Spinal cord (tissue), 9 donors: ENCODE measurements at regions not wholly inside any gene's neighbourhood (a gene's known extent, or its start where the extent isn't known, plus 50 kb on each side); places are given as distances from the start of the nearest gene placed in this dataset.
"Not testable (repeated sequence)": the region's sequence is repeated elsewhere in the genome, so short reads cannot be mapped to it uniquely, and the experiment has no call there.

Experiments used
- DNase-seq, 6 donors: peaks; one replicate each; pipeline versions ENCODE4 v3.0.0 to v3.0.0-alpha.2; 2013 to 2015; ENCODE audit warnings: low spot score in 6 of 6, low read depth in 4 of 6
- H3K27ac ChIP-seq: one replicate; pipeline ENCODE4 v1.5.1; 2013; ENCODE audit warnings: low read depth, low read length, control low read depth
- H3K27me3 ChIP-seq: one replicate; pipeline ENCODE4 v1.6.1; 2013; ENCODE audit warnings: low read length; ENCODE audit not compliant: control insufficient read depth, insufficient read depth
- H3K36me3 ChIP-seq: one replicate; pipeline ENCODE4 v1.6.1; 2013; ENCODE audit warnings: low read length; ENCODE audit not compliant: control insufficient read depth, insufficient read depth
- H3K4me1 ChIP-seq: one replicate; pipeline ENCODE4 v1.6.1; 2013; ENCODE audit warnings: low read length; ENCODE audit not compliant: control insufficient read depth, insufficient read depth
- H3K4me3 ChIP-seq: one replicate; pipeline ENCODE4 v1.5.1; 2013; ENCODE audit warnings: low read depth, low read length, control low read depth
- H3K9me3 ChIP-seq: one replicate; pipeline ENCODE4 v1.6.1; 2013; ENCODE audit warnings: low read length; ENCODE audit not compliant: control insufficient read depth, insufficient read depth
- WGBS: methylation state at CpG from one replicate; pipeline ENCODE4 v1.1.5; 2013; ENCODE audit warnings: missing lambda C conversion rate; ENCODE audit not compliant: insufficient coverage; 5-methylcytosine and 5-hydroxymethylcytosine counted together
- donor health status: healthy.

DNA sequence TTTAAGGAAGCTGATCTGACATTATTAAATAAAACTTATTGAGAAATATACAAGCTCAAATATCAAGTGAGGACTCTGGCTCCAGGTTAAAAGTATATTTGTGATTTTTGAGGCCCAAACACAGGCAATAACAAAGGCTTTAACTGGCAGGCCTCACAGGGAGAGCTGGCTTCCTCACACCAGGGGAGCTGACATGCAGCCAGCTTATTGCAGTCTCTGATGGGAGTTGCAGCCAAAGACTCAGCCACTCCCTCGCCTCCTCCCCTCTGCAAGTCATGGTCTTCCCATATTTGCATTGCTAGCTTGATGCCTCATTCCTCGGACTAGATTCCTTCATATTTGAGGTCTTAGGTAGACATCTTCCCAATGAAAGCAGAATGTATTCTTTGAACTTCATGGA lies 647.1 kb upstream of the SLITRK6 start:
- 40% methylated on average over 1 of the region's 2 CpGs for WGBS
- peak in 2 of 6 donors; percentile 28 to 65 for DNase-seq
- no peak overlapping the region for H3K27ac ChIP-seq
- no peak overlapping the region for H3K4me3 ChIP-seq
- no peaks in the 10 kb centered on the region for H3K27me3 ChIP-seq
- H3K36me3 ChIP-seq = no peaks in the 10 kb centered on the region
- no peaks in the 10 kb centered on the region for H3K4me1 ChIP-seq
- no peaks in the 10 kb centered on the region for H3K9me3 ChIP-seq

DNA sequence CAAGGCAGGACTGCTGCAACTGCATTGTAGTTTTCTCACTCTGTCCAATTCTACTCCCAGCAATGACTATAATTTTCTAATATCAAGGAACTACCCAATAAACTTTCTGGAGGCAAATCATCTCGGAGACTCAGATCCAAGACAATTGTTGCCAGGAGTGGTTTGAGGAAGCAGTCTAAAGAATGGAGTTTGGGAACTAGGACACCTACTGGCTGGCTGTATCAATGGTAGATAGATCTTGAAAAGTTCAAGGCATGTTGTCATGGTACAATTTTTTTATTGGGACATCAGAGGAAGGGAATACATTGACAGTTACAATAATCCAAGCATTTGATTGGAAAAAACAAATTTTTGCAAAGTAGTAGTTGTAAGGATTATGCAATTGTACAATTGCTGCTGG lies 648.3 kb upstream of the SLITRK6 start:
- Histone ChIP-seq H3K9me3 (no peaks in the 10 kb centered on the region), H3K27ac (no peak overlapping the region), H3K4me3 (no peak overlapping the region), H3K4me1 (no peaks in the 10 kb centered on the region), H3K27me3 (no peaks in the 10 kb centered on the region), H3K36me3 (no peaks in the 10 kb centered on the region)
- DNase-seq = no peak
- no CpG with 5 or more reads among the region's 1 CpG for WGBS

DNA sequence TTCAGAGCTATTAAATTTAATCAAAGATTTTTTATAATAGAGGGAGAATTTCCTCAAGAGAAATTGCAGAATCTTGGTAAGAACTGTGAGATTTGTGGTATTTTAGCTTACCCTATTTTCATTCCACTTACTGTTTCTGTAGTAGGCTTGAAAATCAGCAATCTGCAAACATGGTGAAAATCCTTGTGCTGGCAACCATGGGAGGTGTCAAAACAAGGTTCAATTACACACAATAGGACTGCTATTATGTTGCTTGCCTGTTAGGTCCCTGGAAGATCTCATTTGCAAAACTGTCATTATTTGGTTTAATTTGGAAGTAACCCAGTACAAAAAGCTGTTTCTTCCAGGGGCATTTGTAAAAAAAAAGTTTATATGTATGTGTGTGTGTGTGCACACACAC lies 662.8 kb upstream of the SLITRK6 start:
- Histone ChIP-seq H3K9me3 (no peaks in the 10 kb centered on the region), H3K4me3 (no peak overlapping the region), H3K27me3 (no peaks in the 10 kb centered on the region), H3K36me3 (no peaks in the 10 kb centered on the region), H3K27ac (no peak overlapping the region), H3K4me1 (no peaks in the 10 kb centered on the region)
- DNase-seq = peak in 1 of 6 donors; percentile 66

- H3K4me1 ChIP-seq = no peaks in the 10 kb centered on the region
- no peak overlapping the region for H3K27ac ChIP-seq
- WGBS = 60% methylated on average over 1 of the region's 3 CpGs
- no peaks in the 10 kb centered on the region for H3K36me3 ChIP-seq
- no peaks in the 10 kb centered on the region for H3K9me3 ChIP-seq
- no peaks in the 10 kb centered on the region for H3K27me3 ChIP-seq
- no peak overlapping the region for H3K4me3 ChIP-seq
- DNase-seq = peak in 1 of 6 donors; percentile 8
Observed at GRCh38 chr13:86464193-86464592, 665.0 kb upstream of the SLITRK6 start.

DNA sequence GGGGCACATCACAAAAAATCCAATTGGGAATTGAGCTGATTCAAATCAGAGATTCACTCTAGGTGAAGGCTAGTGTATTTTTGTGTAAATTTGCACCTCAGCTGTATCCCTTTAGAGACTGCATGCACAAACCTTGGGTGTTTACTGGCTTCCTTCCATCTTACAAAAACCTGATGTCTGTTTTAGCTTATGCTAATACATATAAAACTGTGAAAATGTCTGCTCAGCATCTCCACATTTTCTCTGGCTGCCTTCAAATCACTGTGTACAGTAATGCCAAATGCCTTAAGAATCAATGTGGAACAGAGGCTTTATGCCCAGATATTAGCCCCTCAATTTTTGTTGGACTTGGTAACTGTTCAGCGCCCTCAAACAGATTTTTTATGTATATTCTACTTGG lies 675.8 kb upstream of the SLITRK6 start:
- Histone ChIP-seq H3K4me3 (no peak overlapping the region), H3K27me3 (no peaks in the 10 kb centered on the region), H3K9me3 (no peaks in the 10 kb centered on the region), H3K36me3 (no peaks in the 10 kb centered on the region), H3K27ac (no peak overlapping the region), H3K4me1 (no peaks in the 10 kb centered on the region)
- WGBS = no CpG with 5 or more reads among the region's 1 CpG
- peak in 1 of 6 donors; percentile 39 for DNase-seq

DNA sequence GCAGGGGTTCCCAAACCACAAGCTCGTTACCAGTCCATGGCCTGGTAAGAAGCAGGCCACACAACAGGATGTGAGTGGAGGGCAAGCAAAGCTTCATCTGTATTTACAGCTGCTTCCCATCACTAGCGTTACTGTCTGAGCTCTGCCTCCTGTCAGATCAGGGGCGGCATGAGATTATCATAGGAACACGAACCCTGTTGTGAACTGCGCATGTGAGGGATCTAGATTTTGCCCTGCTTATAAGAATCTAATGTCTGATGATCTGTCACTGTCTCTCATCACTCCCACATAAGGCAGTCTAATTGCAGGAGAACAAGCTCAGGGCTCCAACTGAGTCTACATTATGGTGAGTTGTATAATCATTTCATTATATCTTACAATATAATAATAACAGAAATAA lies 677.4 kb upstream of the SLITRK6 start:
- no peak overlapping the region for H3K4me3 ChIP-seq
- H3K27me3 ChIP-seq = no peaks in the 10 kb centered on the region
- no peaks in the 10 kb centered on the region for H3K36me3 ChIP-seq
- no peaks in the 10 kb centered on the region for H3K9me3 ChIP-seq
- WGBS = 75% methylated on average over 1 of the region's 5 CpGs
- no peaks in the 10 kb centered on the region for H3K4me1 ChIP-seq
- H3K27ac ChIP-seq = no peak overlapping the region
- no peak for DNase-seq

DNA sequence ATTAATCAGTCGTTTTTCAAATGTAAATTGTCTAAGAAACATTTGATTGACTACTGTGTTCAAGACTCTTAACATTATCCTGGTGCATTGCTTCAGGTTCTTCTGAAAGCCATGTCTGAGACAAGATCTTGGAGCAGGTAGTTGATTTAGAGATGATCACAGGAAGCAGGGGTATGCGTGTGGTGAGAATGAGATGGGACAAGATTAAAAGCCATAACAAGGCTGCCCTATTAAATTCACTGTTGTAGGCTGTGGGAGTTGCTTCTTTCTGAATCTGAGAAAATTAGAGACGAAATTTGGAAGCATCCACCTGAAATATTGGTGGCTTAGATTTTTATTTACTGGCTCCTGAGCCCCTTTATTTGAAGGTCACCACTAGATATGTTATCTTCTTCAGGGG lies 687.4 kb upstream of the SLITRK6 start:
- DNase-seq = no peak
- no peak overlapping the region for H3K27ac ChIP-seq
- no peaks in the 10 kb centered on the region for H3K9me3 ChIP-seq
- 100% methylated on average over 2 of the region's 3 CpGs for WGBS
- no peak overlapping the region for H3K4me3 ChIP-seq
- H3K36me3 ChIP-seq = no peaks in the 10 kb centered on the region
- no peaks in the 10 kb centered on the region for H3K27me3 ChIP-seq
- H3K4me1 ChIP-seq = no peaks in the 10 kb centered on the region

DNA sequence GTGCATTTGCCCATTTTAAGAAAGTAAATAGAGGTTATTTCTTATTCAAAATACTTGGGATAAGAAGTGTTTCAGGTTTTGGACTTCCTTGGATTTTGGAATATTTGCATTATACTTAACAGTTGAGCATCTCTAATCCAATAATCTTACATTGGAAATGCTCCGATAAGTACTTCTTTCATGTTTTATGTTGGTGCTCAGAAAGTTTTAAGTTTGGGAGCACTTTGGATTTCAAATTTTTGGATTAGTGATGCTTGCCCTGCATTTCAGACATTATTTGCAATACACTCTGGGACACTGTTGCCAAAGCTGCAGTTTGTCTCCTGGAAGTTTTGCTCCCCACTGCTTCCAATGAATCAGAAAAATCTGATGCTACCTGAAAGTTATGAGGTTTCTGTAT lies 691.9 kb upstream of the SLITRK6 start:
- Histone ChIP-seq H3K9me3 (no peaks in the 10 kb centered on the region), H3K27me3 (no peaks in the 10 kb centered on the region), H3K36me3 (no peaks in the 10 kb centered on the region), H3K4me3 (no peak overlapping the region), H3K4me1 (no peaks in the 10 kb centered on the region), H3K27ac (no peak overlapping the region)
- WGBS = no CpG with 5 or more reads among the region's 1 CpG
- DNase-seq = no peak

DNA sequence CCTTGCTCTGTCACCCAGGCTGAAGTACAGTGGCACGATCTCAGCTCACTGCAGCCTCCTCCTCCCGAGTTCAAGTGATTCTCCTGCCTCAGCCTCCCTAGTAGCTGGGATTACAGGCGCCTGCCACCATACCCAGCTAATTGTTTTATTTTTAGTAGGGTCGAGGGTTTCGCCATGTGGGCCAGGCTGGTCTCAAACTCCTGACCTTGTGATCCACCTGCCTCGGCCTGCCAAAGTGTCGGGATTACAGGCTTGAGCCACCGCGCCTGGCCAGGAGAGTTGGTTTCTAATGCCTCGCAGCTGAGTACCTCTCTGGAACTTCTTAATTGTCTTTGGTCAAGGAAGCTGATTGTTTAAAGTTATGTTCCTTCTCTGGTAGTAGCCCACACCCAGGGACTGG lies 702.7 kb upstream of the SLITRK6 start:
- WGBS = 86% methylated on average over 9 of the region's 10 CpGs
- not testable (repeated sequence) for H3K27me3 ChIP-seq, H3K4me3 ChIP-seq

DNA sequence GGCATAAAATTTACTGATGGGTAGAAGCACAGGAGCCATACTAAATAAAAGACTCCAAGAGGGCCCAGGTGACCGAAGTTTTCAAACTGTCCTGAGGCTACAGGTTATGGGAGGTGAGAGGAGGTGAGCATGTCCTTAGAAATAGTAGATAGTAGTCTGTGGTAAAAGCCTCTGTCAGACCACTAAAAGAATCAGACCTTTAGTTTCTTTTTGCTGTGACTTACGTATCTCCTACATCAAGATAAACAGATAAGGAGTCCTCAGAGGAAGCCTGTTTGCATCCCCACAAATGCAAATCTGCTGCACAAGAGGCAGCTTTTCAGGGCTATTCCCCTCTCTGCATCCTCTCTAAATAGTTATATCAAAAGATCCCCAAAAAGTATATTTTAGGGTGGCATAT lies 711.6 kb upstream of the SLITRK6 start:
- Histone ChIP-seq H3K9me3 (no peaks in the 10 kb centered on the region), H3K4me1 (no peaks in the 10 kb centered on the region), H3K4me3 (no peak overlapping the region), H3K27me3 (no peaks in the 10 kb centered on the region), H3K27ac (no peak overlapping the region), H3K36me3 (no peaks in the 10 kb centered on the region)
- DNase-seq = no peak
- WGBS = 100% methylated on average over 1 of the region's 2 CpGs

More for the DNA sequence above, 702.7 kb upstream of the SLITRK6 start:
- H3K36me3 ChIP-seq, H3K27ac ChIP-seq, H3K9me3 ChIP-seq, DNase-seq, H3K4me1 ChIP-seq: not testable (repeated sequence)
